Stimulated activated CD8-positive, alpha-beta memory T cell treated with anti-CD3 and anti-CD28 coated beads, Interleukin-15, amount 100 ng/mL, for 4 hours (primary cell): ENCODE measurements at regions not wholly inside any gene's neighbourhood (a gene's known extent, or its start where the extent isn't known, plus 50 kb on each side); places are given as distances from the start of the nearest gene placed in this dataset.
"Not testable (repeated sequence)": the region's sequence is repeated elsewhere in the genome, so short reads cannot be mapped to it uniquely, and the experiment has no call there.

Experiments used
- DNase-seq, 2 donors: peaks; one replicate each; pipeline ENCODE4 v3.0.0-alpha.2; 2020; ENCODE audit warnings: low read depth in 2 of 2

DNA sequence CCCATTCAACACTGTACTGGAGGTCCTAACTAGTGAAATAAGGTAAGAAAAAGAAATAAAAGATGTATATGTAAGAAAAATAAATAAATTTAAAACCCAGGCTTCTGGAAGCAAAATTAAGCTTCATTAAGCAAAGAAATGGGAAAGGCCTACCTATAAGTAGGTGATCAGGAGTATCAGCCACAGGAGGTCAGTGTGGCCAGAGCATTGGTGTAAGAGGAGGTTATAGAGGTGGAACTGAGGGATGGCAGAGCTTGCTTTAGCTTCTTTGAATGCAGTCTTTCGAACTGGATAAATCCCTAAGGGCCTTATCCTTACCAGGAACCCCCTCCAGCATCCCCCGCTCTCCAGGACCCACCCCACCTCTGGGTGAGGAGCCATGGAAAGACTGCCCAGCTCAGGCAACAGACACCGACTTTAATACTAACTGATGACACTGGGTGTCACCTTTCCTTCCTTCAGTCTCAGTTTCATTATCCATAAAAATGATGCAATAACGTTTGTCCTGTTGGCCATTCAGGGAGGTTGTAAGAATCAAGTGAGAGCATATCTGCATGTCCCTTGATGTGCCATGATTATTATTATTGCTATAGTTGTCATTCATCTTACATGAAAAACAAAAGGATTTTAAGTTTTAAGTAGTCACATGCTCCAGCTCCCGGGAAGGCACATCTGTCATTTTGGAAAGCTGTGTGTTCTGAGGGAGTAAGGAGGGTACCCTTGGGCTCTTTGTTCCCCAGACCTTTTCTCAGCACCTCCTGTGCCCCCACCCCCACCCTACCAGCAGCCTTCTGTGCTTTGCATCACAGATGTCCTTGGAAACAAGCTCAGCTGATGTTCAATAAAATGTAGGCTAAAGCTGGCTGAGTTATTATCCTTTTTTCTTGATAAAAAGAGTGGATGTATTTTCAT, 50.8 kb upstream of the CTNNA1 start:
- DNase-seq = no peak

DNA sequence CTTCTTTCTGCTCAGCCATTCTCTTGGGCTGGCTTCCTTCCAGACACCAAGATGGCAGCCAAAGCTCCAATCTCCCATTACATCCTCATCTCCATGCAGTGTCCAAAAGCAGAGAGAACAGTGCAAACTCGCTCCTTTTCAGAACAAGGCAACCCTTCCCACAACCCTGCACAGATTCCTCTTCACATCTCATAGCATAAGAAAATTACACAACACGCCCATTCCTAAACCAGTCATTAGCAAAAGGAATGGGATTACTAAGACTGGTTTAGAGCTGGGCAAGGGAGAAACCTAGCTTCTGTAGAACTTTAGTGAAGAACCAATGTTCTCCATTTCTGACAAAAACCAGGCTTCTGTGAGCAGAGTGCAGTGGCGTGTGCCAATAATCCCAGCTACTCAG, 51.5 kb upstream of the CTNNA1 start:
- DNase-seq = no peak

DNA sequence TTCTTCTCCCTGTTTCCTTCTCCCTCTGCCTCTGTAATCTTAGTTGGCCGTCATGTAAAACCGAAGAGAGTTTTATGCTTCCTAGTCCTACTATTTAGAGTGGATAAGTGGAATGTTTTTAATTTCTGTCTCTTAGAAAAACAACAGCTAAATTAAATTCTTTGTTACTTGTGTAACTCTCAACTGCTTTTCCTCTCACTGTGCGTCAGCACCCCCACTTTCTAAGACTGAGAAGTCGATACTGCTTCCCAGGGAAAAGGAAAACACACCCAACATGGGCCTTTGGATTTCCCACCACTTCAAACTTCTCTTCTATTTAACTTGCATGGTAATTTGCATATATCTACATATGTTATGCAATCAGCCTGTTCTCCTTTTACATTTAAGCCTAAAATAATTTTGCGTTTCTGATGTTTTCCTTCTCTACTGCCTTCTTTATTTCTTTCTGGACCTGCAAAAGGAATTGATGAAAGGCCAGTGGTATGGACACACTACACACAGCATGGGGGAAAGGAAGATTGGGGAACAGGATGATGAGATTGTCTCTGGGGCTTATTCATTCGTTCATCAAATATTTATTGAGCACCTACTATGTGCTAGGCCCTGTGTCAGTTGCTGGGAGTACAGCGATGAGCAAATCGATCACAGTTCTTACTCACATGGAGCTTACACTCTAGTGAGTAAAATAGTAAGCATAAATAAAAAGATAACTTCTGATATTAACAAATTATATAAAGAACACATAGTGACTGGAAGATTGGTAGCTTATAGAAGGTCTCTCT, 52.5 kb upstream of the CTNNA1 start:
- DNase-seq = no peak

DNA sequence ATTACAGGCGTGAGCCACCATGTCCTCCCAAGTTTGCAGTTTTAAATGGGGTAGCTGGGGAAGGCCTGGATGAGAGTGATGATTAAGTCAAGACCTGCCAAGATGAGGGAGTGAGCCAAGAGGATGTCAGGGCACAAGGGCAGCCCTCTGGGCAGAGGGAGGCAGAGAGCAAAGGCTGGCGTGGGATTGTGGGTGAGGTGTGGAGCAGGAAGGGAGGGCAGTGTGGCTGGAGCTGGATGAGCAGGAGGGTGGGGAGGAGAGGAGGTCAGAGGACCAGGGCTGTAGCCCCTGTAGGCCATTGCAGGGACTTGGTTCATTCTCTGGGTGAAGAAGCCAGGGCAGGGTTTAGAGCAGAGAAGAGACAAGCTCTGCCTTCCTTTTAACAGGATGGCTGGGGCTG, 53.7 kb upstream of the CTNNA1 start:
- DNase-seq = no peak

DNA sequence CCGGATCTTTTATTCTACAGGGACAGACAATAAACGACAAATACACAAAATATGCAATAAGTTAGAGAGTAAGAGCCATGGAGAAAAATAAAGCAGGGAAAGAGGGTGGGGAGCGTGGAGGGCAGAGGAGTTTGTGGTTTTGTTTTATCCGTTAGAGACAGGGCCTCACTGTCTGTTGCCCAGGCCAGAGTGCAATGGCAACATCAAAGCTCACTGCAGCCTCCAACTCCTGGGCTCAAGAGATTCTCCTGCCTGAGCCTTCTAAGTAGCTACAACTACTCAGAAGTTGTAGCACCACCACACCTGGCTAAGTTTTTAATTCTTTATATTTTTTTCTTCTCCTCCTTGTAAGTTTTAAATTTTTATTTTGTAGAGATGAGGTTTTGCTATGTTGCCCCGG, 54.5 kb upstream of the CTNNA1 start:
- DNase-seq = no peak

DNA sequence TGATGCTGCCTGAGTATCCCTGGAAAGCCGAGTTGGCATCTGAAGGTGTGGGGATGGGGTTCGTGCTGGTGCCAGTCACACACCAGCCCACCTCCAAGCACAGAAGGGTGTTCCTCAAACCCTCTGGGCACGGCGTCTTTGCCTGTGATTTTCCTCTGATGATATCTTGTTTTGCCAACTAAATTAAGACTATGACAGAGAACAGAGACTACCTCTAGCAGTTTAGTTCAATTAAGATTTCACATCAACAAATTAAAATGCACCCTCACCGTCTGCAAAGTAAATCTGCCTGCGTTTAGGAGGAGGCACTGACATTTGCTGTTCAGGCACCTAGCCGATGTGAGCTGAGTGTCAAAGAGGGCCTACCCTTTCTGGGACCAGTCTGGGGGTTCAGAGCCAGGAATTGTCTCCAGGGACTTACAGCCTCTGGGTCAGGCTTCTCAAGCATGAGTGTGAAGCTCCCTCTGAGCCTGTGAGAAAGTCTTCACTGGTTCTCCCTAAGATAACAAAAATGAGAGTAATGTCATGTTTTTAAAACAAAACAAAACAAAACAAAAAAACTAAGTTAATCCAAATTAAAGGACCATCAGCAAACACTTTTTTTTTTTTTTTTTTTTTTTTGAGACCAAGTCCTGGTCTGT, 55.4 kb upstream of the CTNNA1 start:
- DNase-seq = no peak

DNA sequence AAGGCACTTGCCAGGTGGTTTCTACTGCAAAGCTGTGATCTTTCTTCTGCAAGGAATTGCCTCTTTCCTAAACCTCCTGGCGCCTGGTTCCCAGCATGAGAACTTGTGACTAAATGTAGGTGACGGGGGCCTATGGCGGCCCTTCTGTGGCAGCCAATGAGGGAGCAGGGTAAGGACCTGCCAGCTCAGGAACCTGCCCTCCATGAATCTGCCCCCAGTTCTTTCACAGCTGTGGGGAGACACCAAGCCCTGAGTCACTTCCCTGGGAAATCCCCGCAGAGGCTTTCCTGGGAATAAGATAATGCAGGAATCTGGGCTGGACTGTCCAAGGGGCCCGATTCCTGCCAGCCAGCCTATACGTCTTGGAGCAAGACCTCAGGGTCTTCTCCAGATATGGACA, 56.7 kb upstream of the CTNNA1 start:
- no peak for DNase-seq

DNA sequence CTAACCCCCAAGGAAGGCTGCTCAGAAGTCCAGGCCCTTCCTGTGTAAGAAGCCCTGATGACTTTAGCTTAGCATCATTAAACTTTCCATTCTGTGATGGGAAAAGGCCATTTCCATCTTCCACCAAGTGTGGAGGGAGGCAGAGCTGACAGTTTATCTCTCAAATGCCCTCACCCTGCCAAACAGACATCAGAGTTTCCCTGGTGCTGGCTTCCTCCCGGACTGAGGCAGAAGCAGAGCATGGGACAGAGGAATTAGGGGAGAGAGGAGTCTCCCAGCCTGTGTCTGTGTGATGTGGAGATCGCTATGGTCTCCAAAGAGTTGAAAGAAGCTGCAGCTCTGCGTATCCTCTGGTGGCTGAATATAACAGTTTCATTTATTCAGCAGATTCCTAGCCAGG, 57.4 kb upstream of the CTNNA1 start:
- DNase-seq = no peak

DNA sequence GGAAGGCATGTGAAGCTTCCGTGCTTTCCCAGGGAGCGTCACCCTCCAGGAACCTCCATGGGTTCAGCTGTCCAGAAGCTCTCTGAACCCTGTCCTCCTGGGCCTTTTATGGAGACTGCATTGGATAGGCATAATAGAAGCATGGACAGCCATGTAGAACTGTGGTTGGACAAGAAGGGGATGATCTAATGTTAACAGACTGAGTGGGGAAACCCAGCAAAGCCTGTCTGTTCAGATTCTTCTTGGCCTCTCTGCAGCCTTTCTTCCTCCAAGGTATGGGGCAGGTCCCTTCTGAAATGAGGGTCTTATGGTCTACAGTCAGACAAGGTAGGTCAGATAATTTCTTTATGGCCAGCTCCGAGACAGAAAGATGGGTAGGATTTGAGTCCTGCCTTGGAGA, 59.1 kb upstream of the CTNNA1 start:
- DNase-seq = no peak

DNA sequence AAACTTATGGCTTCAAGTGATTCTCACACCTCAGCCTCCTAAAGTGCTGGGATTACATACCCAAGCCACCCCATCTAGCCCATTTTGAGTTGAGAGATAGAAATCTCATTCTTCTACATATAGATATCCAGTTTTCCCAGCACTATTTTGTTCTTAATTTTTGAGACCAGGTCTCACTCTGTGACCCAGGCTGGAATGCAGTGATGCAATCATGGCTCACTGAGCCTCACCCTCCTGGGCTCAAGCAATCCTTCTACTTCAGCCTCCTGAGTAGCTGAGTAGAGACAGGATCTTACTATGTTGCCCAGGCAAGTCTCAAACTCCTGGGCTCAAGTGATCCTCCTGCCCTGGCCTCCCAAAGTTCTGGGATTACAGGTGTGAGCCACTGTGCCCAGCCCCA, 60.9 kb upstream of the CTNNA1 start:
- no peak for DNase-seq

DNA sequence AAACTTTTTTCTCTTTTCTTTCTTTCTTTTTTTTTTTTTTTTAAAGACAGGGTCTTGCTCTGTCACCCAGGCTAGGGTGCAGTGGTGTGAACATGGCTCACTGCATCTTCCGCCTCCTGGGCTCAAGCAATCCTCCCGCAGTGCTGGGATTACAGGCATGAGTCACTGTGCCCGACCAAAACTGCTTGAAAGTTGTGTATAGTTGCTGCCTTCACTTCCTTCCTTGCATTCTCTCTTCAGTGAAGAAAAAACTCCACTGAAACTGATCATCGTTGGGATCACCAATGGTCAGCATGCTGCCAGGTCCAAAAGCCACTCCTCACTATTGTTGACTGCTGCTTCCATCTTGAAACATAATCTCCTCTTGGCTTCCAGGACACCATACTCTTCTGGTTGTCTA, 66.6 kb upstream of the CTNNA1 start:
- DNase-seq = no peak

DNA sequence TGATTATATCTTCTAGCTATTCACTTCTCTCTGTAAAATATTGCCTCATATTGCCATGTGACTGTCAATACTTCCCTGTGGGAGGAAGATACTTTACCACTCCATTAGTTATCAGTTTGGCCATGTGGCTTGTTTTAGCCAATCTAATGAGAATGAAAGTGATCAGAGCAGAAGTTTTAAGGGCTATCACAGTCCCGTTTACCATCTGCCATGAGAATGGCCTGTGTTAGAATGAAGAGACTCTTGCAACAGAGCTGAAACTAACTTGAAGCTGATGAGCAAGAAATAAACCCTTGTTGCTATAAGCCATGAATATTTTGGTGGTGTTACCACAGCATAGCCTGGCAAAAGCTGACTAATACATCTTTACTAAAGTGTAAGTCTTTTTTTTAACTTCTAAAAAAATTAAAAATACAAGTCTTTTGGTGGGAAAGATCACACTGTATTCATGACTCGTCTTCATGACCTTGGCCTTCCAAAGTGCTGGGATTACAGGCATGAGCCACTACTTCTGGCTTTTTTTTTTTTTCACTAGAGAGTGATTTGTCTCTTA, 68.0 kb upstream of the CTNNA1 start:
- no peak for DNase-seq

DNA sequence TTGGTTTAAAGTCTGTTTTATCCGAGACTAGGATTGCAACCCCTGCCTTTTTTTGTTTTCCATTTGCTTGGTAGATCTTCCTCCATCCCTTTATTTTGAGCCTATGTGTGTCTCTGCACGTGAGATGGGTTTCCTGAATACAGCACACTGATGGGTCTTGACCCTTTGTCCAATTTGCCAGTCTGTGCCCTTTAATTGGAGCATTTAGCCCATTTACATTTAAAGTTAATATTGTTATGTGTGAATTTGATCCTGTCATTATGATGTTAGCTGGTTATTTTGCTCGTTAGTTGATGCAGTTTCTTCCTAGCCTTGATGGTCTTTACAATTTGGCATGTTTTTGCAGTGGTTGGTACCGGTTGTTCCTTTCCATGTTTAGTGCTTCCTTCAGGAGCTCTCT, 70.8 kb upstream of the CTNNA1 start:
- DNase-seq = not testable (repeated sequence)

DNA sequence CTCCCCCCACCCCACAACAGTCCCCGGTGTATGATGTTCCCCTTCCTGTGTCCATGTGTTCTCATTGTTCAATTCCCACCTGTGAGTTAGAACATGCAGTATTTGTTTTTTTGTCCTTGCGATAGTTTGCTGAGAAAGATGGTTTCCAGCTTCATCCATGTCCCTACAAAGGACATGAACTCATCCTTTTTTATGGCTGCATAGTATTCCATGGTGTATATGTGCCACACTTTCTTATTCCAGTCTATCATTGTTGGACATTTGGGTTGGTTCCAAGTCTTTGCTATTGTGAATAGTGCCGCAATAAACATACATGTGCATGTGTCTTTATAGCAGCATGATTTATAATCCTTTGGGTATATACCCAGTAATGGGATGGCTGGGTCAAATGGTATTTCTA, 74.4 kb upstream of the CTNNA1 start:
- DNase-seq = not testable (repeated sequence)

DNA sequence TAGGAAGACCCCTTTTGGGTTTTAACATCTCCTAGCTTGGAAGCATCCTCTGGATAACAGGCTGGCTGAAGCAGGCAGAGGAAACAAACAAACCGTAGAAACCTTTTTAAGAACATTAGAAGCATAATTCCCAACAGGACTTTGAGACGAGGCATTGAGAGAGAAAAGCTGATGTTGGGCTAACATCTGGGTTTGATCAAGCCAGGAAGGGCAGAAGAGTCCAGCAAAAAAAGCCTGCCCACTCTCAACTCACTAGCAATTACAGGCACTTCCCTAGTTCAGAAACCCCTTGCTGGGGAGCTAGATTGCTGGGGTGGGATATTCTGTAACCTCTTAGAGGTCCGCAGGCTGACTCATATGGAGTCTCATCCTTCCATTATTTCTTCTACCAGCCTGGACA, 75.4 kb upstream of the CTNNA1 start:
- no peak for DNase-seq

DNA sequence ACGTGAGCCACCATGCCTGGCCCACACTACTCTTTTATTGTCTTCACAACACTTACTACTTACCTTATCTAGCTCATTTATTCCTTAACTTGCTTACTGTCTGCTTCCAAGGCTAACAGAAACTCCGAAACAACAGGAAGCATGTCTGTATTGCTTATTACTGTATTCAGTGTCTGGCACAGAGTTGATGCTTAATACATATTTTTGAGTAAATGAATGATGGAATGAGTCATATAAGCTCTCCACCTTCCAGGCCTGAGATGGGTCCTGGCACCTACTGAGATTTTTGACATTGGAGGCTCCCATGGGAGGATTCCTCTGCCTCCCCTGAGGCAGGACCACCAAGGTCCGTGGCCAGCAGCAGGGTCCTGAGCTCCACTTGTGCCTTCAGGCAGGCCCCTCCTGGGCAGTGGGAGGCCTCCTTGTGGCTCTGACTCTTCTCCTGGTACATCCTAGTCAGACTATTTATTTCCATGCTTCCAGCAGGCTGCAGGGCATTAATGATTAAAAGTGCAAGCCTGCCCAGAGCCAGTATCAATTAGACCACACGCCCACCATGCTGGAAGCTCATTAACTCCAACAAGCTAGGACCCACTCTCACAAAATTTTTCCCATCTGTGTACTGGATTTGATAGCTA, 76.5 kb upstream of the CTNNA1 start:
- no peak for DNase-seq

DNA sequence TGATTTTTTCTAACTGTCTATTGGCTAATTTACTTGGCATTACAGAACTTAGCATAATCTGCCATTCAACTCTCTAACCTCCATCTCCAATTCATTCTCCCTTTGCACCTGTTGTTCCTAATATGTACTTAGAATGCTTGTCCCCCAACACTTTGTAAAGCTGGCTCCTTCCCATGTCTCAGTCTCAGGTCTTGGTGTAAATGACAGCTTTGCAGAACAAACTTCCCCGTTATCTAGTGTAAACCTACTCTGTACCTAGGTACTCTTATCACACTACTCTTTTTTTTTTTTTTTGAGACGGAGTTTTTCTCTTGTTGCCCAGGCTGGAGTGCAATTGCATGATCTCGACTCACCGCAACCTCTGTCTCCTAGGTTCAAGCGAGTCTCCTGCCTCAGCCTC, 77.2 kb upstream of the CTNNA1 start:
- DNase-seq = no peak

DNA sequence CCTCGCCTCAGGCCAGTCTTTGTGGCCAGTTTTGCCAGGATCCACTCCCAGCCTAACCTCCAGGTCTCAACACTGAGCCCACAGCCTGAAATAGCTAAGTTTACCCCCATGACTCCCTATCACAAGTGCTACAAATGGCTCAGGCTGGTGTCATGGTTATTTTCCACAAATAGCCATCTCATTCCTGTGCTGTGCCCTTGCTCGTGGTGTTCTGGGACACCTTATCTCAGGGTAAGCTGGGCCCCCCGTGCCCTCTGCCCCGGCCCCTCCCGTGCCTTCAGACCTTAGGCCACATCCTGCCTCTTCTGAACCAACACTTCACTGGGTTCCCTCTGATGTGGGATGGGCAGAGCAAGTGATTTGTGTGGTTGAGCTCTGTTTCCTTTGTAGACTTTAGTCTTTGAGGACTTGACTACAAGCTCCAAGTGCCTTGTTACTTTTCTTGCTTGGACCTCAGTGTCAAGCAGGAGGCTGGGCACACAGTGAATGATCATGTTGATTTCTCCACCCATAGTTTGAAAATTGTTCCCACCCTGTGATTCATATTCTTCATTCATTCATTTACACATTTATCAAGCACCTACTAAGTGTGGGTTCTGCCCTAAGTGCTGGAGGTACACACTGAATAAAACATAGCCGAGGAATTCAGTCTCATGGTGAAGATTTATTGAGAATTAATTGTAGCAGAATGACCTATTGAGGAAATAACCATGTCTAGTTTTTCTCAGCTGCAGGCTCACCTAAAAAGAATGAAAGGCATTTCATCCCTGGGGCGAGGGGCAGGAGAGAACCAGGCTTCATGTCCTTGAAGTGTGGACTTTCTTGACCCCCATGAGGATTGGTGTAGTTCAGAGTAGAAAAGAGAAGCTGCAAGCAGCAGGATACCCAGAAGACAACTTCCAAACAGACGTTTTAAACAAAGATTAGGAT, 84.5 kb upstream of the CTNNA1 start:
- no peak for DNase-seq

DNA sequence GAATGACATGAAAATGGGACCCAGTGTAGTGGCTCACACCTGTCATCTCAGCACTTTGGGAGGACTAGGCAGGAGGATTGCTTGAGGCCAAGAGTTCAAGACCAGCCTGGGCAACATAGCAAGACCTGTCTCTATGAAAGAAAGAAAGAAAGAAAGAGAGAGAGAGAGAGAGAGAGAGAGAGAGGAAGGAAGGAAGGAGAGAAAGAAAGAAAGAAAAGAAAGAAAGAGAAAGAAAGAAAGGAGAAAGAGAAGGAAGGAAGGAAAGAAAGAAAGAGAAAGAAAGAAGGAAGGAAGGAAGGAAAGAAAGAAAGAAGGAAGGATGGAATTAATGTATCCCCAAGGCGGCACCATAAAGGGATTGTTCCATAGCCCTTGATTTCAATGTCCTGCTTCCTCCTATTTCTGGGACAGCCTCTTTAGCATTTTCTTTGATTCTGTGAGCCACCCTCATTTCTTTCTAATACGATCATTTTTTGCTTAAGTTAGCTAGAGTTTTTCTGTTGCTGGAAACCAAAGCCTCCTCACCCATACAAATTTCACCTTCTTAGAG, 85.4 kb upstream of the CTNNA1 start:
- not testable (repeated sequence) for DNase-seq

DNA sequence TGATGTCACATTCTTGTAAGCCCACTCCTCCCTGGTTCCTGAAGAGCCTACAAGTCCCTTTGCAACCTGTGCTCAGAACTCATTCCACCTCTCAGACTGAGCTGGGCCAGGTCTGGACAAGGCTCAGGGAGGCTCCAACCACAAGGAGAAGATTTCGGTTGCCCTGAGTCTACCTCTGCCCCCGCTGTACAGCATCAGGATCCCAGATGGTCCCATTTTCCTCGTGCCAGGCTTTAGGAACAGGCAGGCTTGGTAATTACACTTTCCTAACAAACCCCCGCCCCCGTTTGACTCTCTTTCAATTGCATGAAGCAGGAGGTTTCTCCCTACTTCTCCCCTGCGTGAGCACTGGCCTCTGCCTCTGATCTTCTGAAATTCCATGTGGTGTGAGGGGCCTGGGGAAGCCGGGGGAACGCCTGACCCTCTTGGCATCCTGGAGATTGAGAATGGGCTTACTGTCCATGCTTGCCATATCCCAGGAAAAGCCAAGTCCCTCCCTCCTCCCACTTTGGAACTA, 86.9 kb upstream of the CTNNA1 start:
- DNase-seq = no peak
